BE2C (cell line): ENCODE measurements at regions not wholly inside any gene's neighbourhood (a gene's known extent, or its start where the extent isn't known, plus 50 kb on each side); places are given as distances from the start of the nearest gene placed in this dataset.

Source experiments
- DNase-seq: peaks from one replicate; pipeline ENCODE4 v3.0.0-alpha.2; 2020
- H3K27me3 ChIP-seq: fragments of 250-450 bp; sonication (Bioruptor Pico); 2 replicates; pipeline ENCODE4 v1.5.1; 2020; ENCODE audit warnings: mild to moderate bottlenecking
- H3K36me3 ChIP-seq: fragments of 250-450 bp; sonication (Bioruptor Pico); 2 replicates; pipeline ENCODE4 v1.5.1; 2020; ENCODE audit warnings: mild to moderate bottlenecking
- H3K4me1 ChIP-seq: fragments of 250-450 bp; sonication (Bioruptor Pico); 2 replicates; pipeline ENCODE4 v1.5.1; 2020
- H3K4me3 ChIP-seq: 2 replicates; pipeline ENCODE4 v1.5.1; 2011; ENCODE audit warnings: low read depth, low read length
- H3K9me3 ChIP-seq: fragments of 250-450 bp; sonication (Bioruptor Pico); 2 replicates; pipeline ENCODE4 v1.5.1; 2020
- TF ChIP-seq, protein P1 (sequence below): IDR thresholded peaks from 2 replicates; pipeline ENCODE4 v1.5.1; 2012; ENCODE audit warnings: mild to moderate bottlenecking, low read depth, low read length

GRCh38 chr3:154011036-154011435 is 110.2 kb upstream of the ARHGEF26 start:
- DNase-seq: no peak
- TF ChIP-seq, protein P1, sequence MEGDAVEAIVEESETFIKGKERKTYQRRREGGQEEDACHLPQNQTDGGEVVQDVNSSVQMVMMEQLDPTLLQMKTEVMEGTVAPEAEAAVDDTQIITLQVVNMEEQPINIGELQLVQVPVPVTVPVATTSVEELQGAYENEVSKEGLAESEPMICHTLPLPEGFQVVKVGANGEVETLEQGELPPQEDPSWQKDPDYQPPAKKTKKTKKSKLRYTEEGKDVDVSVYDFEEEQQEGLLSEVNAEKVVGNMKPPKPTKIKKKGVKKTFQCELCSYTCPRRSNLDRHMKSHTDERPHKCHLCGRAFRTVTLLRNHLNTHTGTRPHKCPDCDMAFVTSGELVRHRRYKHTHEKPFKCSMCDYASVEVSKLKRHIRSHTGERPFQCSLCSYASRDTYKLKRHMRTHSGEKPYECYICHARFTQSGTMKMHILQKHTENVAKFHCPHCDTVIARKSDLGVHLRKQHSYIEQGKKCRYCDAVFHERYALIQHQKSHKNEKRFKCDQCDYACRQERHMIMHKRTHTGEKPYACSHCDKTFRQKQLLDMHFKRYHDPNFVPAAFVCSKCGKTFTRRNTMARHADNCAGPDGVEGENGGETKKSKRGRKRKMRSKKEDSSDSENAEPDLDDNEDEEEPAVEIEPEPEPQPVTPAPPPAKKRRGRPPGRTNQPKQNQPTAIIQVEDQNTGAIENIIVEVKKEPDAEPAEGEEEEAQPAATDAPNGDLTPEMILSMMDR: no peak

DNA sequence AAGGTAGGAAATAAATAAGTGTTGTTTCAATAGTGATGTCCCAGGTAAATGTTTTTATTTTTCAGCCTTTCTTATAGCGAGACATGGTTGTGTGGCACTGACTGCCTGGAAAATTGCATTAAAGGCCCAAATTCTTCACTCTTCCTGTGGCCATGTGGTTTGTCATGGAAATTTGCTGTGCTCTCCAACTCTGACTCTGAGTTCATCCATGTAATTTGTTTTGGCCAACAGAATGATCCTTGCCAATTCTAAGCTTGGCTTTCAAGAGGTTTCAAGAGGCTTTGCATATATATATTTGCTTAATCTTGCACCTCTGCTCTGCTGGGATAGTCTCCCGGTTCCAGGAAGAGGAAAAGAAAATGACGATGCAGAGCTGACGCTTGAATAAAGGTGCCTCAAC is 107.5 kb upstream of the ARHGEF26 start:
- TF ChIP-seq, protein P1: no peak
- no peaks in the 10 kb centered on the region for H3K36me3 ChIP-seq
- H3K27me3 ChIP-seq: no peaks in the 10 kb centered on the region
- H3K4me1 ChIP-seq: no peaks in the 10 kb centered on the region
- no peaks in the 10 kb centered on the region for H3K9me3 ChIP-seq
- DNase-seq: no peak
- no peak overlapping the region for H3K4me3 ChIP-seq

More at GRCh38 chr3:154011036-154011435, 110.2 kb upstream of the ARHGEF26 start:
- H3K36me3 ChIP-seq: no peaks in the 10 kb centered on the region
- no peak overlapping the region for H3K4me3 ChIP-seq
- H3K9me3 ChIP-seq: no peaks in the 10 kb centered on the region
- no peaks in the 10 kb centered on the region for H3K4me1 ChIP-seq
- no peaks in the 10 kb centered on the region for H3K27me3 ChIP-seq

DNA sequence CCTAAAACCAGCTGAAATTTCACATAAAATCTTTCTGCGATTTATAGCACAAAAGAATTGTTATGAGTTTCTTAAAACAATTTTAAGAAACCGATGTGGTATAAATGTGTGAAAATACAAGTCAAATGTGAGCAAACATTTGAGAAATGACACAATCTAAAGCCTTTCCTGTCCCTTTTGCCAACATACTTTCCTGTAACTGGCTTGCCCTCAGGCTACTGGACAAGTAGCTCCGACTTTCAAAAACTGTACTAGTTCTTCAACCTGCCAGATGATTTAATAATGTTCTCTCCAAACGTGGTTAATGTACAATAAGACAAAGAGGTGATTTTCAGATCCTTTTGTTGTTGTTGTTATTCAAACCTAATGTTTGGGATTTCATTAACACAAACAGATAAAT is 105.9 kb upstream of the ARHGEF26 start:
- no peaks in the 10 kb centered on the region for H3K36me3 ChIP-seq
- no peaks in the 10 kb centered on the region for H3K9me3 ChIP-seq
- DNase-seq: no peak
- no peak overlapping the region for H3K4me3 ChIP-seq
- no peaks in the 10 kb centered on the region for H3K27me3 ChIP-seq
- TF ChIP-seq, protein P1: no peak
- no peaks in the 10 kb centered on the region for H3K4me1 ChIP-seq

GRCh38 chr3:154018100-154018696 is 103.0 kb upstream of the ARHGEF26 start:
- TF ChIP-seq, protein P1: peak; percentile 68
- no peaks in the 10 kb centered on the region for H3K4me1 ChIP-seq
- H3K36me3 ChIP-seq: no peaks in the 10 kb centered on the region
- no peaks in the 10 kb centered on the region for H3K9me3 ChIP-seq
- H3K4me3 ChIP-seq: no peak overlapping the region
- no peaks in the 10 kb centered on the region for H3K27me3 ChIP-seq
- DNase-seq: peak; percentile 62

DNA sequence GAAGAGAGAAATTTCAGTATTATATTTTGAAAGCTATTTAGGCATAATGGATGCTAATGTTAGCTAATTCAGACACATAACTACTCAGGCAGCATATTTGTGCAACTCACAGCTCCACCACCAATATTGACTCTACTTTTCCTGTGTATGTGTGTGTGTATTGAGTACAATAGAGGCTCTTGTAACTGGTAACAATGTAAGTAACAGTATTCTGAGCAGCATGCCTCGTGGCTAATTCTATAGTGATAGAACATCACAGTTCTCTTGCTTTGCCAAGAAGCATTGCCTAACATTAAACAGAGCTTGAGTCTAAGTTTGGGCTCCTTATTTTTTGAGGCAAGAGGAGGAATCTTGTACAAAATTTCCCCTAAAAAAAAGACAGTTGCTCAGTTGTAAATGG is 98.6 kb upstream of the ARHGEF26 start:
- Histone ChIP-seq H3K9me3 (no peaks in the 10 kb centered on the region), H3K36me3 (no peaks in the 10 kb centered on the region), H3K4me1 (no peaks in the 10 kb centered on the region), H3K27me3 (no peaks in the 10 kb centered on the region), H3K4me3 (no peak overlapping the region)
- DNase-seq: no peak
- TF ChIP-seq, protein P1: no peak

GRCh38 chr3:154023148-154023547 is 98.0 kb upstream of the ARHGEF26 start:
- H3K4me1 ChIP-seq: no peaks in the 10 kb centered on the region
- no peaks in the 10 kb centered on the region for H3K9me3 ChIP-seq
- no peaks in the 10 kb centered on the region for H3K36me3 ChIP-seq
- DNase-seq: no peak
- TF ChIP-seq, protein P1: no peak
- no peak overlapping the region for H3K4me3 ChIP-seq
- H3K27me3 ChIP-seq: no peaks in the 10 kb centered on the region
